ENCODE measurements at regions not wholly inside any gene's neighbourhood (a gene's known extent, or its start where the extent isn't known, plus 50 kb on each side); places are given as distances from the start of the nearest gene placed in this dataset.

DNA sequence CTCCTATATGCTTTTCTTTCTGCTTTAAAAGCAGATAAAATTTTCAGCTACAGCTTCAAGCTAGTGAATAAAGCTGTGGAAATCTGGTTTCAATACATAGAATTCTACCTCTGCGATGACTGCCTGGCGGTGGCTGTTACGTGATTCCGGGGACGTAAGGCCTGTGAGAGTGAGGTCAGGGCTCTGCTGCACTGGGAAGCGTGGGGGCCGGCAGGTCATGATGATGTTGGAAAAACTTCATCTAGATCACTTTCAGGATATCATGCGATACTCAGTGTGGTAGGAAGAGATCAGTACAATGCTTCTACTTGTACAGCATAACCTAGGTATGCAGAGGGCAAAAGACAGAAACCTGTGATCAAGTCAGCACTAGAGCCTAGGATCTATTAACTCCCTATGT lies 546.8 kb upstream of the B3GAT1 start:
- TF ChIP-seq, protein P1, sequence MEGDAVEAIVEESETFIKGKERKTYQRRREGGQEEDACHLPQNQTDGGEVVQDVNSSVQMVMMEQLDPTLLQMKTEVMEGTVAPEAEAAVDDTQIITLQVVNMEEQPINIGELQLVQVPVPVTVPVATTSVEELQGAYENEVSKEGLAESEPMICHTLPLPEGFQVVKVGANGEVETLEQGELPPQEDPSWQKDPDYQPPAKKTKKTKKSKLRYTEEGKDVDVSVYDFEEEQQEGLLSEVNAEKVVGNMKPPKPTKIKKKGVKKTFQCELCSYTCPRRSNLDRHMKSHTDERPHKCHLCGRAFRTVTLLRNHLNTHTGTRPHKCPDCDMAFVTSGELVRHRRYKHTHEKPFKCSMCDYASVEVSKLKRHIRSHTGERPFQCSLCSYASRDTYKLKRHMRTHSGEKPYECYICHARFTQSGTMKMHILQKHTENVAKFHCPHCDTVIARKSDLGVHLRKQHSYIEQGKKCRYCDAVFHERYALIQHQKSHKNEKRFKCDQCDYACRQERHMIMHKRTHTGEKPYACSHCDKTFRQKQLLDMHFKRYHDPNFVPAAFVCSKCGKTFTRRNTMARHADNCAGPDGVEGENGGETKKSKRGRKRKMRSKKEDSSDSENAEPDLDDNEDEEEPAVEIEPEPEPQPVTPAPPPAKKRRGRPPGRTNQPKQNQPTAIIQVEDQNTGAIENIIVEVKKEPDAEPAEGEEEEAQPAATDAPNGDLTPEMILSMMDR (IDR thresholded peaks at IDR 0.05 in 2 of 3, conservative IDR thresholded peaks at IDR 0.05 in 1 of 3; ENCODE audit: borderline replicate concordance in 1 of 3, insufficient read depth in 1 of 3, low read depth in 2 of 3, low read length in 2 of 3): no peak
- TF ChIP-seq, protein P2, sequence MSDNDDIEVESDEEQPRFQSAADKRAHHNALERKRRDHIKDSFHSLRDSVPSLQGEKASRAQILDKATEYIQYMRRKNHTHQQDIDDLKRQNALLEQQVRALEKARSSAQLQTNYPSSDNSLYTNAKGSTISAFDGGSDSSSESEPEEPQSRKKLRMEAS (IDR thresholded peaks at IDR 0.05): no peak
- no peak for TF ChIP-seq ZNF274 (IDR thresholded peaks at IDR 0.05; ENCODE audit: low read depth, low read length)
- TF ChIP-seq POLR2AphosphoS5 (IDR thresholded peaks at IDR 0.05; ENCODE audit: low read depth, low read length): no peak
- no peak for TF ChIP-seq CBX3 (IDR thresholded peaks at IDR 0.05; ENCODE audit: low read depth)
- TF ChIP-seq, protein P3, sequence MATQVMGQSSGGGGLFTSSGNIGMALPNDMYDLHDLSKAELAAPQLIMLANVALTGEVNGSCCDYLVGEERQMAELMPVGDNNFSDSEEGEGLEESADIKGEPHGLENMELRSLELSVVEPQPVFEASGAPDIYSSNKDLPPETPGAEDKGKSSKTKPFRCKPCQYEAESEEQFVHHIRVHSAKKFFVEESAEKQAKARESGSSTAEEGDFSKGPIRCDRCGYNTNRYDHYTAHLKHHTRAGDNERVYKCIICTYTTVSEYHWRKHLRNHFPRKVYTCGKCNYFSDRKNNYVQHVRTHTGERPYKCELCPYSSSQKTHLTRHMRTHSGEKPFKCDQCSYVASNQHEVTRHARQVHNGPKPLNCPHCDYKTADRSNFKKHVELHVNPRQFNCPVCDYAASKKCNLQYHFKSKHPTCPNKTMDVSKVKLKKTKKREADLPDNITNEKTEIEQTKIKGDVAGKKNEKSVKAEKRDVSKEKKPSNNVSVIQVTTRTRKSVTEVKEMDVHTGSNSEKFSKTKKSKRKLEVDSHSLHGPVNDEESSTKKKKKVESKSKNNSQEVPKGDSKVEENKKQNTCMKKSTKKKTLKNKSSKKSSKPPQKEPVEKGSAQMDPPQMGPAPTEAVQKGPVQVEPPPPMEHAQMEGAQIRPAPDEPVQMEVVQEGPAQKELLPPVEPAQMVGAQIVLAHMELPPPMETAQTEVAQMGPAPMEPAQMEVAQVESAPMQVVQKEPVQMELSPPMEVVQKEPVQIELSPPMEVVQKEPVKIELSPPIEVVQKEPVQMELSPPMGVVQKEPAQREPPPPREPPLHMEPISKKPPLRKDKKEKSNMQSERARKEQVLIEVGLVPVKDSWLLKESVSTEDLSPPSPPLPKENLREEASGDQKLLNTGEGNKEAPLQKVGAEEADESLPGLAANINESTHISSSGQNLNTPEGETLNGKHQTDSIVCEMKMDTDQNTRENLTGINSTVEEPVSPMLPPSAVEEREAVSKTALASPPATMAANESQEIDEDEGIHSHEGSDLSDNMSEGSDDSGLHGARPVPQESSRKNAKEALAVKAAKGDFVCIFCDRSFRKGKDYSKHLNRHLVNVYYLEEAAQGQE (IDR thresholded peaks at IDR 0.05; ENCODE audit: low read depth): no peak
- no peak for TF ChIP-seq SP1 (IDR thresholded peaks at IDR 0.05; ENCODE audit: low read depth)
- TF ChIP-seq SRF (IDR thresholded peaks at IDR 0.05; ENCODE audit: low read depth): no peak
- no peak for TF ChIP-seq YY1 (IDR thresholded peaks at IDR 0.05; ENCODE audit: extremely low read depth, insufficient replicate concordance, low read depth, low read length)
- TF ChIP-seq ZFX (IDR thresholded peaks at IDR 0.05): no peak
- no peak for TF ChIP-seq EZH2 (IDR thresholded peaks at IDR 0.05)
- TF ChIP-seq ELF1 (IDR thresholded peaks at IDR 0.05; ENCODE audit: borderline replicate concordance, low read depth): no peak

Data from HCT116 (cell line).